ENCODE measurements at regions not wholly inside any gene's neighbourhood (a gene's known extent, or its start where the extent isn't known, plus 50 kb on each side); places are given as distances from the start of the nearest gene placed in this dataset.

DNA sequence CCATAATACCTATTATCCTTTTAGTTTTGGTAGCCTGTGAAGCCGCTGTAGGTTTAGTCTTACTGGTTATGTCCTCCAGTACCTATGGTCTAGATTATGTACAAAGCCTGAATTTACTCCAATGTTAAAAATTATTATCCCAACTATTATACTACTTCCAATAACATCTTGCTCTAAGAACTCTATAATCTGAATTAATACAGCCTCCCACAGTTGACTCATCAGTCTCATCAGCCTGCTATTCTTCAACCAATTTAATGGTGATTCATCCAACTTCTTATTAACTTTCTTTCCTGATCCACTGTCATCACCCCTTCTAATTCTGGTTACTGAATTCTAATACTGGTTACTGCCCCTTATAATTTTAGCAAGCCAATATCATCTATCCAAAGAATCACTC lies 370.3 kb upstream of the OPRM1 start:
- Histone ChIP-seq H3K27ac (ENCODE audit: control insufficient read depth, insufficient read depth, low read length) (no peak overlapping the region), H3K9me3 (ENCODE audit: control insufficient read depth, low read depth, low read length) (no peaks in the 10 kb centered on the region), H3K79me2 (ENCODE audit: control insufficient read depth, insufficient read depth, low read length) (no peaks in the 10 kb centered on the region), H3K36me3 (ENCODE audit: control insufficient read depth in 2 of 2, extremely low read depth in 1 of 2, insufficient read depth in 2 of 2, low read length in 2 of 2) (no peaks in the 10 kb centered on the region), H2AFZ (ENCODE audit: control insufficient read depth, low read length) (no peak overlapping the region), H3K4me3 (ENCODE audit: control insufficient read depth in 2 of 3, extremely low read depth in 1 of 3, insufficient read depth in 2 of 3, low read depth in 1 of 3, low read length in 3 of 3) (no peak overlapping the region), H3K9ac (ENCODE audit: control insufficient read depth, extremely low read depth, insufficient read depth, low read length) (no peak overlapping the region), H3K27me3 (ENCODE audit: control insufficient read depth, extremely low read depth, insufficient read depth, low read length) (no peaks in the 10 kb centered on the region), H3K4me2 (ENCODE audit: control insufficient read depth, extremely low read depth, insufficient read depth, low read depth, low read length) (no peak overlapping the region), H4K20me1 (ENCODE audit: control insufficient read depth, extremely low read depth, insufficient read depth, low read length) (no peaks in the 10 kb centered on the region), H3K4me1 (ENCODE audit: control insufficient read depth, extremely low read depth, insufficient read depth, low read length) (no peaks in the 10 kb centered on the region), H3K9me1 (ENCODE audit: control insufficient read depth, extremely low read depth, insufficient read depth, low read length) (no peaks in the 10 kb centered on the region)
- dilution Hi-C loops (cut with MboI; ENCODE audit: extremely low pct_ligation_motif_present, low sequenced_read_pairs): no loop called here
- no peak for DNase-seq (ENCODE audit: low read depth, low spot score)
- no peak for FAIRE-seq
- no peak for TF ChIP-seq EZH2 (IDR thresholded peaks at IDR 0.05; ENCODE audit: low read length)
- TF ChIP-seq, protein P1, sequence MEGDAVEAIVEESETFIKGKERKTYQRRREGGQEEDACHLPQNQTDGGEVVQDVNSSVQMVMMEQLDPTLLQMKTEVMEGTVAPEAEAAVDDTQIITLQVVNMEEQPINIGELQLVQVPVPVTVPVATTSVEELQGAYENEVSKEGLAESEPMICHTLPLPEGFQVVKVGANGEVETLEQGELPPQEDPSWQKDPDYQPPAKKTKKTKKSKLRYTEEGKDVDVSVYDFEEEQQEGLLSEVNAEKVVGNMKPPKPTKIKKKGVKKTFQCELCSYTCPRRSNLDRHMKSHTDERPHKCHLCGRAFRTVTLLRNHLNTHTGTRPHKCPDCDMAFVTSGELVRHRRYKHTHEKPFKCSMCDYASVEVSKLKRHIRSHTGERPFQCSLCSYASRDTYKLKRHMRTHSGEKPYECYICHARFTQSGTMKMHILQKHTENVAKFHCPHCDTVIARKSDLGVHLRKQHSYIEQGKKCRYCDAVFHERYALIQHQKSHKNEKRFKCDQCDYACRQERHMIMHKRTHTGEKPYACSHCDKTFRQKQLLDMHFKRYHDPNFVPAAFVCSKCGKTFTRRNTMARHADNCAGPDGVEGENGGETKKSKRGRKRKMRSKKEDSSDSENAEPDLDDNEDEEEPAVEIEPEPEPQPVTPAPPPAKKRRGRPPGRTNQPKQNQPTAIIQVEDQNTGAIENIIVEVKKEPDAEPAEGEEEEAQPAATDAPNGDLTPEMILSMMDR (optimal IDR thresholded peaks at IDR 0.05 in 1 of 3, IDR thresholded peaks at IDR 0.05 in 1 of 3, conservative IDR thresholded peaks at IDR 0.05 in 1 of 3; ENCODE audit: extremely low read depth in 1 of 3, insufficient read depth in 2 of 3, low read length in 3 of 3): no peak

DNA sequence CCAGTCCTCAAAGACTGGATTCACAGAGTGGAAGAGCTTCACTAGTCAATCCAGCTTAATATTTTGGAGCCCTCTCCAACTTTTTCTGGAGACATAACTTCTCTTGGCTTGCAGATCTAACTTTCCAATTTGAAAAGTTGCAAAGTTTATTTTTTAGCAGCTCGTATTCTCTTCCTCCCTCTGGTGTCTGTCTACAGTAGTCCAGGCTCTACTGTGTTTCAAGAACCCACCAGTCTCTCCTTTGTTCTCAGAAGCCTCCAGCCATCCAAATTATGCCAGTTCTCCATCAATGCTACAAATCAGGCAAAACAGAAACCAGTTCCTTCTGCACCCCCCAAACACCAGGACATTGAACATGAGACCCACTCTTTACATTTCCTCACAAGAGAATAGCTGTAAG lies 376.1 kb upstream of the OPRM1 start:
- H2AFZ ChIP-seq (ENCODE audit: control insufficient read depth, low read length): no peak overlapping the region
- H3K36me3 ChIP-seq (ENCODE audit: control insufficient read depth in 2 of 2, extremely low read depth in 1 of 2, insufficient read depth in 2 of 2, low read length in 2 of 2): no peaks in the 10 kb centered on the region
- no peaks in the 10 kb centered on the region for H3K4me1 ChIP-seq (ENCODE audit: control insufficient read depth, extremely low read depth, insufficient read depth, low read length)
- H3K4me2 ChIP-seq (ENCODE audit: control insufficient read depth, extremely low read depth, insufficient read depth, low read depth, low read length): no peak overlapping the region
- H3K9me1 ChIP-seq (ENCODE audit: control insufficient read depth, extremely low read depth, insufficient read depth, low read length): no peaks in the 10 kb centered on the region
- FAIRE-seq (no peak), DNase-seq (ENCODE audit: low read depth, low spot score) (no peak)
- dilution Hi-C loops (cut with MboI; ENCODE audit: extremely low pct_ligation_motif_present, low sequenced_read_pairs): no loop called here
- no peaks in the 10 kb centered on the region for H3K9me3 ChIP-seq (ENCODE audit: control insufficient read depth, low read depth, low read length)
- TF ChIP-seq EZH2 (IDR thresholded peaks at IDR 0.05; ENCODE audit: low read length): no peak
- no peak overlapping the region for H3K9ac ChIP-seq (ENCODE audit: control insufficient read depth, extremely low read depth, insufficient read depth, low read length)
- no peaks in the 10 kb centered on the region for H4K20me1 ChIP-seq (ENCODE audit: control insufficient read depth, extremely low read depth, insufficient read depth, low read length)
- no peak overlapping the region for H3K4me3 ChIP-seq (ENCODE audit: control insufficient read depth in 2 of 3, extremely low read depth in 1 of 3, insufficient read depth in 2 of 3, low read depth in 1 of 3, low read length in 3 of 3)
- no peak overlapping the region for H3K27ac ChIP-seq (ENCODE audit: control insufficient read depth, insufficient read depth, low read length)
- no peaks in the 10 kb centered on the region for H3K79me2 ChIP-seq (ENCODE audit: control insufficient read depth, insufficient read depth, low read length)
- H3K27me3 ChIP-seq (ENCODE audit: control insufficient read depth, extremely low read depth, insufficient read depth, low read length): no peaks in the 10 kb centered on the region

DNA sequence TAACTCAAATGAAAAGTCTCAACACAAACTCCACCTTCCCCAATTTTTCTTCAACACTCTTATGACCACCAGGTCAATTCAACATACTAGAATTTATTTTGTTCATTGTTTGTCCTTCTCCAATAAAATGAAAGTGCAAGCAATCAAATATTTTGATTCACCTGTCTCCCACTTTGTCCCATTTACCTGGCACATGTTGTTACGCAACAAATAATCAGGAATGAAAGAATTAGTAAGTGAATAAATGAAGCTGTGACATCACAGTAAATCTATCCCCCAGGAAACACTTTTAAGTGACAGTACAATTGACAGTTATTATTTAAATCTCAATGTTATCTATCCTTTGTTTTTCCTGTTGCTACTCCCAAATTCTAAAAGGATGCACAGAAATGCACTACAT lies 393.7 kb upstream of the OPRM1 start:
- Histone ChIP-seq H3K27ac (ENCODE audit: control insufficient read depth, insufficient read depth, low read length) (no peak overlapping the region), H2AFZ (ENCODE audit: control insufficient read depth, low read length) (no peak overlapping the region), H3K36me3 (ENCODE audit: control insufficient read depth in 2 of 2, extremely low read depth in 1 of 2, insufficient read depth in 2 of 2, low read length in 2 of 2) (no peaks in the 10 kb centered on the region), H4K20me1 (ENCODE audit: control insufficient read depth, extremely low read depth, insufficient read depth, low read length) (no peaks in the 10 kb centered on the region), H3K9ac (ENCODE audit: control insufficient read depth, extremely low read depth, insufficient read depth, low read length) (no peak overlapping the region), H3K9me3 (ENCODE audit: control insufficient read depth, low read depth, low read length) (no peaks in the 10 kb centered on the region), H3K4me1 (ENCODE audit: control insufficient read depth, extremely low read depth, insufficient read depth, low read length) (no peaks in the 10 kb centered on the region), H3K4me2 (ENCODE audit: control insufficient read depth, extremely low read depth, insufficient read depth, low read depth, low read length) (no peak overlapping the region), H3K4me3 (ENCODE audit: control insufficient read depth in 2 of 3, extremely low read depth in 1 of 3, insufficient read depth in 2 of 3, low read depth in 1 of 3, low read length in 3 of 3) (no peak overlapping the region), H3K27me3 (ENCODE audit: control insufficient read depth, extremely low read depth, insufficient read depth, low read length) (no peaks in the 10 kb centered on the region), H3K9me1 (ENCODE audit: control insufficient read depth, extremely low read depth, insufficient read depth, low read length) (no peaks in the 10 kb centered on the region), H3K79me2 (ENCODE audit: control insufficient read depth, insufficient read depth, low read length) (no peaks in the 10 kb centered on the region)
- dilution Hi-C loops (cut with MboI; ENCODE audit: extremely low pct_ligation_motif_present, low sequenced_read_pairs): no loop called here
- DNase-seq (ENCODE audit: low read depth, low spot score) (no peak), FAIRE-seq (no peak)
- TF ChIP-seq, protein P1 (optimal IDR thresholded peaks at IDR 0.05 in 1 of 3, IDR thresholded peaks at IDR 0.05 in 1 of 3, conservative IDR thresholded peaks at IDR 0.05 in 1 of 3; ENCODE audit: extremely low read depth in 1 of 3, insufficient read depth in 2 of 3, low read length in 3 of 3): no peak
- TF ChIP-seq EZH2 (IDR thresholded peaks at IDR 0.05; ENCODE audit: low read length): no peak

All from keratinocyte (primary cell).